OCI-LY7 (cell line): ENCODE measurements at regions not wholly inside any gene's neighbourhood (a gene's known extent, or its start where the extent isn't known, plus 50 kb on each side); places are given as distances from the start of the nearest gene placed in this dataset.

Source experiments
- EZH2phosphoT487 ChIP-seq: fragments of 200-600 bp; sonication (generic); IDR thresholded peaks from 2 replicates; pipeline ENCODE4 v1.6.1; 2018; ENCODE audit warnings: low read depth, borderline replicate concordance, mild to moderate bottlenecking, mixed run types, antibody characterized with exemption, low read length, moderate library complexity, mixed read lengths
- TF ChIP-seq, protein P1 (sequence below): fragments of 200-600 bp; sonication (generic); conservative IDR thresholded peaks from 2 replicates; pipeline ENCODE4 v1.5.1; 2014; ENCODE audit warnings: mild to moderate bottlenecking, antibody characterized with exemption, low read length, moderate library complexity, mixed read lengths

DNA sequence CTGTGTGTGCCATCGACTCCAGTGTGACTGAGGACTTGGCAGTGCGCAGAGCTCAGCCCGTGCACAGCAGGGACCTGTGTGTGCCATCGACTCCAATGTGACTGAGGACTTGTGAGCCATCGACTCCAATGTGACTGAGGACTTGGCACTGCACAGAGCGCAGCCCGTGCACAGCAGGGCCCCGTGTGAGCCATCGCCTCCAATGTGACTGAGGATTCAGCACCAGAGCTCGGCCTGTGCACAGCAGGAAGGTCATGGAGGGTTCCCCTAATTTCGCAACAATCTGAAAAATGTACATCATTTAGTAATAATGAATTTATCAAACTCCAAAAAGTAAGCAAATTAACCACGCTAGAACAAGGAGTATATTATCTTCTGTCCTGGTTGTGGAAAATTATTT lies 348.3 kb upstream of the B3GAT1 start:
- TF ChIP-seq, protein P1, sequence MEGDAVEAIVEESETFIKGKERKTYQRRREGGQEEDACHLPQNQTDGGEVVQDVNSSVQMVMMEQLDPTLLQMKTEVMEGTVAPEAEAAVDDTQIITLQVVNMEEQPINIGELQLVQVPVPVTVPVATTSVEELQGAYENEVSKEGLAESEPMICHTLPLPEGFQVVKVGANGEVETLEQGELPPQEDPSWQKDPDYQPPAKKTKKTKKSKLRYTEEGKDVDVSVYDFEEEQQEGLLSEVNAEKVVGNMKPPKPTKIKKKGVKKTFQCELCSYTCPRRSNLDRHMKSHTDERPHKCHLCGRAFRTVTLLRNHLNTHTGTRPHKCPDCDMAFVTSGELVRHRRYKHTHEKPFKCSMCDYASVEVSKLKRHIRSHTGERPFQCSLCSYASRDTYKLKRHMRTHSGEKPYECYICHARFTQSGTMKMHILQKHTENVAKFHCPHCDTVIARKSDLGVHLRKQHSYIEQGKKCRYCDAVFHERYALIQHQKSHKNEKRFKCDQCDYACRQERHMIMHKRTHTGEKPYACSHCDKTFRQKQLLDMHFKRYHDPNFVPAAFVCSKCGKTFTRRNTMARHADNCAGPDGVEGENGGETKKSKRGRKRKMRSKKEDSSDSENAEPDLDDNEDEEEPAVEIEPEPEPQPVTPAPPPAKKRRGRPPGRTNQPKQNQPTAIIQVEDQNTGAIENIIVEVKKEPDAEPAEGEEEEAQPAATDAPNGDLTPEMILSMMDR = no peak
- no peak for TF ChIP-seq EZH2phosphoT487
